ENCODE measurements at regions not wholly inside any gene's neighbourhood (a gene's known extent, or its start where the extent isn't known, plus 50 kb on each side); places are given as distances from the start of the nearest gene placed in this dataset.

DNA sequence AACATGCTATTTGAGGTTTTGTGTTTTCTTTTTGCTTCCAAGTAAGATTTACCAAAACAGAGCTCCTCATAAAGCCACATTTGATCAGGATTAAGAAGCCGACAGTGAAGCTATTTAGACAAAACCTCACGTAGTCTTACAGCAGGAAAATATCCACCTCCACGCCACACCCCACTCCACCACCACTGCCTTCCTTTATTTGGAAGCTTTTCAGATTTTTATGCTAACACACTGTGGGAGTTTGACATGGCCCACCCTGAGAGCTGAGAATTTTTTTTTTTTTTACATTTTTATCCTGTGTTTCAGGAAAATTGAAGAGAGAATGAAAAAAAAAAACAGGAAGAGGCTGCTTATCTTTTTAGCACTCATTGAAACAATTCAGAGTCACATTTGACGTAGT, 104.8 kb upstream of the MC3R start:
- no peak for TF ChIP-seq POLR2A (IDR thresholded peaks at IDR 0.05)
- TF ChIP-seq, protein P1, sequence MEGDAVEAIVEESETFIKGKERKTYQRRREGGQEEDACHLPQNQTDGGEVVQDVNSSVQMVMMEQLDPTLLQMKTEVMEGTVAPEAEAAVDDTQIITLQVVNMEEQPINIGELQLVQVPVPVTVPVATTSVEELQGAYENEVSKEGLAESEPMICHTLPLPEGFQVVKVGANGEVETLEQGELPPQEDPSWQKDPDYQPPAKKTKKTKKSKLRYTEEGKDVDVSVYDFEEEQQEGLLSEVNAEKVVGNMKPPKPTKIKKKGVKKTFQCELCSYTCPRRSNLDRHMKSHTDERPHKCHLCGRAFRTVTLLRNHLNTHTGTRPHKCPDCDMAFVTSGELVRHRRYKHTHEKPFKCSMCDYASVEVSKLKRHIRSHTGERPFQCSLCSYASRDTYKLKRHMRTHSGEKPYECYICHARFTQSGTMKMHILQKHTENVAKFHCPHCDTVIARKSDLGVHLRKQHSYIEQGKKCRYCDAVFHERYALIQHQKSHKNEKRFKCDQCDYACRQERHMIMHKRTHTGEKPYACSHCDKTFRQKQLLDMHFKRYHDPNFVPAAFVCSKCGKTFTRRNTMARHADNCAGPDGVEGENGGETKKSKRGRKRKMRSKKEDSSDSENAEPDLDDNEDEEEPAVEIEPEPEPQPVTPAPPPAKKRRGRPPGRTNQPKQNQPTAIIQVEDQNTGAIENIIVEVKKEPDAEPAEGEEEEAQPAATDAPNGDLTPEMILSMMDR (IDR thresholded peaks at IDR 0.05) = no peak
- Histone ChIP-seq H3K36me3 (ENCODE audit: low read depth, missing control alignments) (no peaks in the 10 kb centered on the region), H3K4me3 (no peak overlapping the region), H3K9me3 (no peaks in the 10 kb centered on the region), H3K4me1 (no peaks in the 10 kb centered on the region), H3K27me3 (no peaks in the 10 kb centered on the region), H3K27ac (no peak overlapping the region)
- intact Hi-C loops (cut with DNase I; ENCODE audit: low total_unique reads) = no loop called here
- WGBS, 2 donors = 49 to 56% methylated on average over 4 of the region's 4 CpGs
- no peak for DNase-seq

DNA sequence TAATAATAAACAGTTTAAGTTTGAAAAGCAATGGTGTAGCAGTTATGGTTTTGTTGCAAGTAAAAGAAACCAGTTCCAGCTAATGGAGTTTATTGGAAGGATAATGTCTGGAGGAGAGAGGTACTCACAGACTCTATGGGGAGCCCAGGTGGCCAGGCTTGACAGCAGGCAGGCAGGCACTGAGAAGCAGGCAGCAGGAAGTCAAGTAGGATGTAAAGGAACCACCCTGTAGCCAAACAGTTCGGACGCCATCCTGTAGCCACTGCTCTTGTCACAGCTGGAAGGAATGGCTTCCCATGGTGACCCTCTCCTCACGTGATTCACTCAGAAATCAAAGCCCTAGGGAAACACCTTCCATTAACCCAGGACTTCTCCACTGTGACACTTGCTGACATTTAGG, 96.7 kb upstream of the MC3R start:
- no peaks in the 10 kb centered on the region for H3K4me1 ChIP-seq
- WGBS, 2 donors = 56 to 86% methylated on average over 3 of the region's 3 CpGs
- no peaks in the 10 kb centered on the region for H3K9me3 ChIP-seq
- intact Hi-C loops (cut with DNase I; ENCODE audit: low total_unique reads) = no loop called here
- H3K4me3 ChIP-seq = no peak overlapping the region
- no peaks in the 10 kb centered on the region for H3K36me3 ChIP-seq (ENCODE audit: low read depth, missing control alignments)
- no peaks in the 10 kb centered on the region for H3K27me3 ChIP-seq
- no peak for DNase-seq
- H3K27ac ChIP-seq = no peak overlapping the region
- no peak for TF ChIP-seq POLR2A (IDR thresholded peaks at IDR 0.05)
- TF ChIP-seq, protein P1 (IDR thresholded peaks at IDR 0.05) = no peak

DNA sequence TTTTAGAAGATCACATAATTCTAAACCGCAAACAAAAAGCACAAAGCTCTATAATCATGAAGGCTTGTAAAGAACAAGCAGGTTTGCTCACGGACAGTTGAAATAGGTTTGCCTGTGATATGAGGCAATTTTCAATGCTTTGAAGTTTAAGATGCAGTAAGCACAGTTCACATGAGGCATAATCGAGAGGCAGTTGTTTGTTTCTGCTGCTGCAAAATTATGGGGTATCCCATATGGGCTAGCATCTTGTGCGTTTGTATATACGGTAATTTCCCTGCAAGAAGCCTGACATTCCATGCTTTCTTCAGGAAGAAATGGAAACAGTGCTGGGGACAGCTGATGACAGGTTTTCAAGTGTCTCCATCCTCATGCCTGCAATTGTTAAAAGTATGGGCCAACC, 94.6 kb upstream of the MC3R start:
- Histone ChIP-seq H3K27ac (no peak overlapping the region), H3K4me1 (no peaks in the 10 kb centered on the region), H3K4me3 (no peak overlapping the region), H3K9me3 (no peaks in the 10 kb centered on the region), H3K27me3 (no peaks in the 10 kb centered on the region), H3K36me3 (ENCODE audit: low read depth, missing control alignments) (no peaks in the 10 kb centered on the region)
- TF ChIP-seq, protein P1 (IDR thresholded peaks at IDR 0.05) = no peak
- no peak for TF ChIP-seq POLR2A (IDR thresholded peaks at IDR 0.05)
- 92 to 94% methylated on average over 5 of the region's 5 CpGs for WGBS, 2 donors
- DNase-seq = no peak
- intact Hi-C loops (cut with DNase I; ENCODE audit: low total_unique reads) = no loop called here

DNA sequence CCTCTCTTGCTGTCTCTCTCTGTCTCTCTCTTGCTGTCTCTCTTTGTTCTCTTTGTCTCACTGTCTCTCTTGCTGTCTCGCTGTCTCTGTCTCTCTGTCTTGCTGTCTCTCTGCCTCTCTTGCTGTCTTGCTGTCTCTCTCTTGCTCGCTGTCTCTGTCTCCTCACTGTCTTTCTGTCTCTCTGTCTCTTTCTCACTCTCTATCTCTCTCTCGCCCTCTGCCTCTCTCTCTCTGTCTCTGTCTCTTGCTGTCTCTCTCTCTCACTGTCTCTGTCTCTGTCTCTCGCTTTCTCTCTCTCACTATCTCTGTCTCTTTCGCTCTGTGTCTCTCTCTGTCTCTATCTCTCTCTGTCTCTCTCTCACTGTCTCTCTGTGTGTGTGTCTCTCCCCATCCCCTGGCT, 92.9 kb upstream of the MC3R start:
- no peak overlapping the region for H3K27ac ChIP-seq
- WGBS, 2 donors = 92 to 96% methylated on average over 5 of the region's 5 CpGs
- H3K36me3 ChIP-seq (ENCODE audit: low read depth, missing control alignments) = no peaks in the 10 kb centered on the region
- no peaks in the 10 kb centered on the region for H3K4me1 ChIP-seq
- intact Hi-C loops (cut with DNase I; ENCODE audit: low total_unique reads) = no loop called here
- H3K4me3 ChIP-seq = no peak overlapping the region
- no peak for TF ChIP-seq POLR2A (IDR thresholded peaks at IDR 0.05)
- TF ChIP-seq, protein P1 (IDR thresholded peaks at IDR 0.05) = no peak
- DNase-seq = no peak
- H3K9me3 ChIP-seq = no peaks in the 10 kb centered on the region
- no peaks in the 10 kb centered on the region for H3K27me3 ChIP-seq

DNA sequence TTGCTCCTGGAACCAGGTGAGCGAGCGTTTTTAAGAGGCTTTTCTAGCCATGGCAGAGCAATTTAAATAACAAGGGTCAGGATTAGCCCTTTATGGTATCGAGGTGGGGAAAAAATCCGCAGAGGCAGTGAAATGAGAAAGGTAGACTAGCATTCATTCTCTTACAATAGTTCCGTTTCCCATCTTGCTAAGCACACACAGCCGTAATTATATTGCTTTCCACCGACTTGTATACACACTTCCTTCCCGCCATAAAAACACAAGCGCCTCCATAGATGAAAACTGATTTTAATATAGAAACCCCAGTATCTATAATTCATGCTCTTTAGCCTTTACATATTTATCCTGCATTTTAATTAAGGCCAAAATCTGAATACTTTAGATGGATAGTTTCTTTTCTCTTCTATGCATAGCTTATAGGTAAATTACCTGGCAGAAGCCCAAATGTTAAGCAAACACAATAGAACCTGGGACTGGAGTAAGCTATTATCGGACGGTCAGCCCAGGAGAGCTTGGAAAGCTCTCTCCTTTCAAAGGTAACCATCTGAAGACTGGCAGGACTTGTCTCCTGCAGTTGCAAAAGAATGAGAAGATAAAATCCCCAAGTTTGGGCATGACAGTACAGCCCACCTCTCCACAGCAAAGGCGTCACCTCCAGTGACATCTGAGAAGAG, 90.9 kb upstream of the MC3R start:
- Histone ChIP-seq H3K9me3 (no peaks in the 10 kb centered on the region), H3K27ac (no peak overlapping the region), H3K4me3 (no peak overlapping the region), H3K36me3 (ENCODE audit: low read depth, missing control alignments) (no peaks in the 10 kb centered on the region), H3K4me1 (no peaks in the 10 kb centered on the region), H3K27me3 (no peaks in the 10 kb centered on the region)
- no peak for DNase-seq
- intact Hi-C loops (cut with DNase I; ENCODE audit: low total_unique reads) = no loop called here
- 86 to 87% methylated on average over 12 of the region's 12 CpGs for WGBS, 2 donors
- TF ChIP-seq POLR2A (IDR thresholded peaks at IDR 0.05) = no peak
- TF ChIP-seq, protein P1 (IDR thresholded peaks at IDR 0.05) = no peak
